Testis (tissue), 2 donors: ENCODE measurements at regions not wholly inside any gene's neighbourhood (a gene's known extent, or its start where the extent isn't known, plus 50 kb on each side); places are given as distances from the start of the nearest gene placed in this dataset.

ENCODE experiments used
- DNase-seq: peaks from one replicate; pipeline ENCODE4 v3.0.0-alpha.2; 2019
- H3K27ac ChIP-seq, 2 donors: fragments of 200-600 bp; sonication (generic); one replicate each; pipeline ENCODE4 v1.5.1; 2019
- H3K27me3 ChIP-seq: fragments of 200-600 bp; sonication (generic); one replicate; pipeline ENCODE4 v1.5.1; 2019
- H3K36me3 ChIP-seq: fragments of 200-600 bp; sonication (generic); one replicate; pipeline ENCODE4 v1.5.1; 2017; ENCODE audit warnings: low read depth; ENCODE audit errors: missing control alignments
- H3K4me1 ChIP-seq: fragments of 200-600 bp; sonication (generic); one replicate; pipeline ENCODE4 v1.5.1; 2019
- H3K4me3 ChIP-seq, 2 donors: fragments of 200-600 bp; sonication (generic); one replicate each; pipeline ENCODE4 v1.5.1; 2017 to 2019
- H3K9me3 ChIP-seq: fragments of 200-600 bp; sonication (generic); one replicate; pipeline ENCODE4 v1.5.1; 2017
- CTCF ChIP-seq, 3 experiments: fragments of 450-650 bp in 2 of 3; fragments of 200-600 bp in 1 of 3; sonication (generic) in 1 of 3; IDR thresholded peaks; one replicate each; pipeline ENCODE4 v1.5.1; 2016 to 2019; ENCODE audit warnings: antibody characterized with exemption in 3 of 3, mild to moderate bottlenecking in 2 of 3, moderate library complexity in 1 of 3
- POLR2A ChIP-seq: fragments of 450-650 bp; IDR thresholded peaks from one replicate; pipeline ENCODE4 v1.6.1; 2017; ENCODE audit warnings: antibody characterized with exemption, mild to moderate bottlenecking, moderate library complexity
- WGBS, 2 donors: methylation state at CpG; one replicate each; pipeline ENCODE4 v1.1.5; 2018; 5-methylcytosine and 5-hydroxymethylcytosine counted together
- intact Hi-C: fragments of 100-400 bp; cut with DNase I; formaldehyde crosslinking; loops from one replicate; pipeline ENCODE4 v1.15.1; 2023; ENCODE audit warnings: low total_unique reads

DNA sequence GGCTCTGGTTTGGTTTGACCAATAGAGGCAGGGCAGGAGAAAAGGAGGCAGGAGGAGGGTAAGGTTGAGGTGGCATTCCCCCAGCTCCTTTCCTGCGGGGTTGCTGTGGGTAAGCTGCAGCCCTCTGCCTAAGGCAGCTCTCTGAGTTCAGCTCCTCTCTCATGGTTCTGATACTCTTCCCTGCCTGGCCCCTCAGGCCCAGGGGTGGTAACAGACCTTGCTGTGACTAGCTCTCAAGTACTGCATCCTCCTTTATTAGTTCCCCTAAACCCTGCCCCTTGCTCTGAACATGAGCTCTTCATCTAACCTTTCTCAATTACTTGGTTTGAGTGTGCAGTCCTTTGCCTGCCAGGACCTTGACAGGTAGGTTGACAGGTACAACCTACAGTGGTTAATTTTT is 205.5 kb downstream of the SLC4A3 start:
- no peak overlapping the region for H3K27ac ChIP-seq
- no peaks in the 10 kb centered on the region for H3K27me3 ChIP-seq
- WGBS, 2 donors = 94 to 100% methylated on average over 1 of the region's 1 CpG
- no peak for DNase-seq
- H3K36me3 ChIP-seq = no peaks in the 10 kb centered on the region
- no peaks in the 10 kb centered on the region for H3K9me3 ChIP-seq
- no peak overlapping the region for H3K4me3 ChIP-seq
- no peaks in the 10 kb centered on the region for H3K4me1 ChIP-seq
- TF ChIP-seq POLR2A = no peak
- TF ChIP-seq CTCF (IDR thresholded peaks at IDR 0.05) = no peak
- intact Hi-C loops = loop anchor here (10.0 kb wide), 1 partner anchor 98 kb away; no protein-coding TSS in a partner anchor

- Histone ChIP-seq H3K27me3 (no peaks in the 10 kb centered on the region), H3K4me3 (no peak overlapping the region), H3K36me3 (no peaks in the 10 kb centered on the region), H3K4me1 (no peaks in the 10 kb centered on the region), H3K9me3 (no peaks in the 10 kb centered on the region), H3K27ac (no peak overlapping the region)
- intact Hi-C loops = loop anchor here (10.0 kb wide), 1 partner anchor 101 kb away; no protein-coding TSS in a partner anchor
- TF ChIP-seq POLR2A = no peak
- no peak for TF ChIP-seq CTCF (IDR thresholded peaks at IDR 0.05)
- DNase-seq = no peak
- 94% methylated on average over 3 of the region's 3 CpGs for WGBS, 2 donors
These were observed 208.1 kb downstream of the SLC4A3 start for GRCh38 chr2:219835493-219835892.

DNA sequence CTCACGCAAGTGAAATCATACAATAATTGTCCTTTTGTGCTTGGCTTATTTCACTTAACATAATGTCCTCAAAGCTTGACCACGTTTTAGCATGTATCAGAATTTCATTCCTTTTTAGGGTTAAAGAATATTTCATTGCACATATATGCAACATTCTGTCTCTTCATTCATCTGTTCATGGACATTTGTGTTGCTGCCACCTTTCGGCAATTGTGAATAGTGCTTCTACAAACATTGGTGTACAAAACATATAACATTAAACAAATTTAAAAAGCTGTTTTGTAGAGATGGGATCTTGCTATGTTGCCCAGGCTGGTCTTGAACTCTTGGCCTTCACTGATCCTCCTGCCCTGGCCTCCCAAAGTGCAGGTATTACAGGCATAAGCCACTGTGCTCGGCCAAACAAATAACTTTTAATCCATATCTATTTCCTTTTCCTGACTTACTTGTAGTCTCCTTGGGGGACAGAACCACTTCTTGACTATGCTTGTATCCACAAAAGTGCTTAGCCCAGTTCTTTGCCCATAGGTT is 209.3 kb downstream of the SLC4A3 start:
- Histone ChIP-seq H3K27ac (no peak overlapping the region), H3K27me3 (no peaks in the 10 kb centered on the region), H3K4me3 (no peak overlapping the region), H3K36me3 (no peaks in the 10 kb centered on the region), H3K4me1 (no peaks in the 10 kb centered on the region), H3K9me3 (no peaks in the 10 kb centered on the region)
- peak in 2 of 3 experiments; percentile 9 to 12 for TF ChIP-seq CTCF (IDR thresholded peaks at IDR 0.05)
- TF ChIP-seq POLR2A = no peak
- DNase-seq = peak; percentile 28
- intact Hi-C loops = loop anchor here (10.0 kb wide), 1 partner anchor 102 kb away; no protein-coding TSS in a partner anchor
- WGBS, 2 donors = 71 to 80% methylated on average over 4 of the region's 4 CpGs

- no peaks in the 10 kb centered on the region for H3K4me1 ChIP-seq
- H3K27me3 ChIP-seq = no peaks in the 10 kb centered on the region
- WGBS, 2 donors = 55 to 61% methylated on average over 7 of the region's 7 CpGs
- no peaks in the 10 kb centered on the region for H3K36me3 ChIP-seq
- TF ChIP-seq POLR2A = no peak
- no peak overlapping the region for H3K27ac ChIP-seq
- no peak overlapping the region for H3K4me3 ChIP-seq
- DNase-seq = no peak
- intact Hi-C loops = no loop called here
- no peaks in the 10 kb centered on the region for H3K9me3 ChIP-seq
These were observed 217.1 kb downstream of the SLC4A3 start for GRCh38 chr2:219844401-219845091.

DNA sequence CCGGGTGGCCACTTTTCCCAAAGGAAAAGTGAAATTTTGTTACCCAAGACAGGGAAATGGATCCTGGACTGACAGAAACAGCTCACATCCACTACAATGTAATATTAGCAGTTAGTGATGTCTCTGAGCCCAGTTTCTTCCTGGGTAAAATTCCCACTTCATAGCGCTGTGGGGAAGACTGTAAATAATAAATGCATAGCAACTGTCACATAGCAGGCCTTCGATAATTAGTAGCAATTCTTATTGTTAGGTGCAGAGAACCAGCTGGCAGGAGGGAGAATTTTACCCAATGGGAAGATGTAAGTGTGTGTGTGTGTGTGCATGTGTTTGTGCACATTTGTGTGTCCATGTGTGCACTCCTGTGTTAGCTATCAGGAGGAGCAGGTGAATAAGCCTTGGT is 221.5 kb downstream of the SLC4A3 start:
- no peak overlapping the region for H3K4me3 ChIP-seq
- DNase-seq = no peak
- no peaks in the 10 kb centered on the region for H3K9me3 ChIP-seq

More for the DNA sequence above, 221.5 kb downstream of the SLC4A3 start:
- peaks cover 6% of the 10 kb centered on the region for H3K4me1 ChIP-seq
- WGBS, 2 donors = 78 to 89% methylated on average over 3 of the region's 3 CpGs
- intact Hi-C loops = no loop called here
- H3K36me3 ChIP-seq = no peaks in the 10 kb centered on the region
- no peak for TF ChIP-seq POLR2A
- no peak overlapping the region for H3K27ac ChIP-seq
- H3K27me3 ChIP-seq = no peaks in the 10 kb centered on the region
